ENCODE measurements at regions not wholly inside any gene's neighbourhood (a gene's known extent, or its start where the extent isn't known, plus 50 kb on each side); places are given as distances from the start of the nearest gene placed in this dataset.

- TF ChIP-seq CTCF (IDR thresholded peaks at IDR 0.05) (no peak), POLR2A (IDR thresholded peaks at IDR 0.05) (no peak)
Measured at GRCh38 chrX:125096469-125096868, 223.2 kb upstream of the TEX13C start.

Measured in esophagus squamous epithelium (tissue), 4 donors.